CD14-positive monocyte (primary cell): ENCODE measurements at regions not wholly inside any gene's neighbourhood (a gene's known extent, or its start where the extent isn't known, plus 50 kb on each side); places are given as distances from the start of the nearest gene placed in this dataset.

ENCODE experiments used
- DNase-seq, 3 donors: peaks; one replicate each; pipeline ENCODE4 v3.0.0-alpha.2; 2011 to 2022
- H2AFZ ChIP-seq: 2 replicates; pipeline ENCODE4 v1.6.0; 2012; ENCODE audit warnings: mild to moderate bottlenecking, low read depth, low read length, inconsistent platforms; ENCODE audit not compliant: insufficient read depth, poor library complexity, severe bottlenecking
- H3K27ac ChIP-seq, 2 donors: 1 replicate in 1 of 2; 2 replicates in 1 of 2; pipeline ENCODE4 v1.5.1; 2012 to 2013; ENCODE audit warnings: low read length in 2 of 2, control low read depth in 1 of 2, inconsistent platforms in 1 of 2, low read depth in 1 of 2, mild to moderate bottlenecking in 1 of 2
- H3K27me3 ChIP-seq, 2 donors: one replicate each; pipeline versions ENCODE4 v1.6.0 to v1.6.1; 2011 to 2013; ENCODE audit warnings: low read length in 2 of 2; ENCODE audit not compliant: control insufficient read depth in 2 of 2, insufficient read depth in 2 of 2
- H3K36me3 ChIP-seq, 2 donors: replicated peaks in 1 of 2; 1 replicate in 1 of 2; 2 replicates in 1 of 2; pipeline versions ENCODE4 v1.5.1 to v1.6.1; 2012 to 2013; ENCODE audit warnings: low read length in 2 of 2, control low read depth in 1 of 2, inconsistent platforms in 1 of 2, mild to moderate bottlenecking in 1 of 2; ENCODE audit not compliant: insufficient read depth in 2 of 2, control insufficient read depth in 1 of 2
- H3K4me1 ChIP-seq, 2 donors: 1 replicate in 1 of 2; 2 replicates in 1 of 2; pipeline versions ENCODE4 v1.5.1 to v1.6.1; 2012 to 2013; ENCODE audit warnings: low read length in 2 of 2, control low read depth in 1 of 2, inconsistent platforms in 1 of 2, mild to moderate bottlenecking in 1 of 2, moderate library complexity in 1 of 2; ENCODE audit not compliant: insufficient read depth in 2 of 2, control insufficient read depth in 1 of 2
- H3K4me2 ChIP-seq: replicated peaks from 2 replicates; pipeline ENCODE3; 2012; ENCODE audit warnings: low read length, moderate library complexity, mild to moderate bottlenecking; ENCODE audit not compliant: poor library complexity, severe bottlenecking; ENCODE audit errors: extremely low read depth
- H3K4me3 ChIP-seq, 3 experiments: fragments of 200-600 bp in 1 of 3; sonication (generic) in 1 of 3; replicated peaks in 1 of 3; 1 replicate in 2 of 3; 2 replicates in 1 of 3; pipeline ENCODE4 v1.5.1; 2011 to 2013; ENCODE audit warnings: low read length in 3 of 3, mild to moderate bottlenecking in 3 of 3, control low read depth in 2 of 3, low read depth in 2 of 3, inconsistent platforms in 1 of 3, moderate library complexity in 1 of 3
- H3K79me2 ChIP-seq: 2 replicates; pipeline ENCODE4 v1.6.0; 2012; ENCODE audit warnings: mild to moderate bottlenecking, control low read depth, inconsistent platforms, low read length, moderate library complexity; ENCODE audit not compliant: insufficient read depth
- H3K9ac ChIP-seq: 2 replicates; pipeline ENCODE4 v1.6.0; 2017; ENCODE audit warnings: low read length, mild to moderate bottlenecking; ENCODE audit not compliant: insufficient read depth, poor library complexity, severe bottlenecking
- H3K9me3 ChIP-seq, 2 donors: replicated peaks in 1 of 2; 1 replicate in 1 of 2; 2 replicates in 1 of 2; pipeline versions ENCODE4 v1.5.1 to v1.6.1; 2012 to 2013; ENCODE audit warnings: low read length in 2 of 2, control low read depth in 1 of 2; ENCODE audit not compliant: control insufficient read depth in 1 of 2, insufficient read depth in 1 of 2
- H4K20me1 ChIP-seq: 2 replicates; pipeline ENCODE4 v1.6.0; 2012; ENCODE audit warnings: mild to moderate bottlenecking, low read length, control low read depth, moderate library complexity; ENCODE audit not compliant: insufficient read depth
- H3K27ac Mint-ChIP-seq, 7 donors: one replicate each; pipeline ENCODE4 v1.8.0; 2020; ENCODE audit warnings: mild to moderate bottlenecking in 7 of 7, mixed read lengths in 7 of 7, moderate library complexity in 6 of 7, inconsistent platforms in 2 of 7
- H3K27me3 Mint-ChIP-seq, 3 donors: one replicate each; pipeline ENCODE4 v1.8.0; 2021 to 2022; ENCODE audit warnings: low read depth in 3 of 3, mild to moderate bottlenecking in 3 of 3, mixed read lengths in 3 of 3, moderate library complexity in 3 of 3, inconsistent platforms in 1 of 3
- H3K36me3 Mint-ChIP-seq, 2 donors: one replicate each; pipeline ENCODE4 v1.8.0; 2020; ENCODE audit warnings: mixed read lengths in 2 of 2, inconsistent platforms in 1 of 2, mild to moderate bottlenecking in 1 of 2
- H3K4me1 Mint-ChIP-seq: one replicate; pipeline ENCODE4 v1.8.0; 2020; ENCODE audit warnings: mild to moderate bottlenecking, mixed read lengths
- H3K4me3 Mint-ChIP-seq, 2 donors: one replicate each; pipeline ENCODE4 v1.8.0; 2020; ENCODE audit warnings: mild to moderate bottlenecking in 2 of 2, mixed read lengths in 2 of 2, moderate library complexity in 1 of 2
- H3K9me3 Mint-ChIP-seq, 7 donors: one replicate each; pipeline ENCODE4 v1.8.0; 2020 to 2022; ENCODE audit warnings: mixed read lengths in 7 of 7, mild to moderate bottlenecking in 6 of 7, moderate library complexity in 6 of 7, inconsistent platforms in 2 of 7
- CTCF ChIP-seq: fragments of 200-600 bp; IDR thresholded peaks from one replicate; pipeline ENCODE4 v1.8.0; 2022; ENCODE audit warnings: antibody characterized with exemption, mild to moderate bottlenecking
- WGBS: methylation state at CpG from one replicate; pipeline ENCODE4 v1.1.5; 2013; ENCODE audit warnings: missing lambda C conversion rate; ENCODE audit not compliant: insufficient coverage; 5-methylcytosine and 5-hydroxymethylcytosine counted together
- intact Hi-C, 2 donors: fragments of 100-400 bp; cut with micrococcal nuclease; formaldehyde crosslinking; loops; one replicate each; pipeline versions ENCODE4 v1.15.0 to v1.15.1; 2023

DNA sequence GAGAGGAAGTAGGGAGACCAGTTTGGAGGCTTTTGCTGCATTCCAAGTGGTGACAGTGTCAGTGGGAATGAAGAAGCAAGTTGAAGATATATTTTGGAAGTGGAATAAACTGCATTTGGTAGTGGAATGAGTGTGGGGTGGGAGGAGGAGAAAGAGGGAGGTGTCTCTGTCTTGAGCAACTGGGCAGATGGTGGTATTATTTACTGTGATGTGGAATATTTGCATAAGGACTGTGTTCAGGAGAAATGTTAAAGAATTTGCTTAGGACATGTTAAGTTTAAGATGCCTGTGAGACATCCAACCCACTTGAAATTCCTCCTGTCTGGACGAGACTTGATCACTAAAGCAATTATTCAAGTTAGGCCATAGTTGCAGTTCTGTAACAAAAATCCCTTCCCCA lies 448.9 kb upstream of the AMOT start:
- H3K9me3 Mint-ChIP-seq: peaks cover 0 to 7% (median 0%) of the 10 kb centered on the region in 7 donors

GRCh38 chrX:113287761-113288160 lies 447.1 kb upstream of the AMOT start:
- H3K79me2 ChIP-seq: no peaks in the 10 kb centered on the region
- no peak for TF ChIP-seq CTCF
- Mint-ChIP-seq H3K36me3 (no peaks in the 10 kb centered on the region), H3K9me3 (peaks cover 0 to 4% (median 0%) of the 10 kb centered on the region in 7 donors), H3K4me1 (no peaks in the 10 kb centered on the region), H3K27ac (no peak overlapping the region), H3K27me3 (peaks cover 0 to 3% (median 0%) of the 10 kb centered on the region in 3 donors), H3K4me3 (no peak overlapping the region)
- H3K27me3 ChIP-seq: no peaks in the 10 kb centered on the region
- H4K20me1 ChIP-seq: no peaks in the 10 kb centered on the region
- H2AFZ ChIP-seq: no peak overlapping the region
- no peaks in the 10 kb centered on the region for H3K36me3 ChIP-seq
- intact Hi-C loops: no loop called here
- H3K4me3 ChIP-seq: no peak overlapping the region
- no peak overlapping the region for H3K27ac ChIP-seq
- H3K9ac ChIP-seq: no peak overlapping the region
- no peak for DNase-seq
- WGBS: no CpG with 5 or more reads among the region's 4 CpGs
- H3K4me2 ChIP-seq: no peak overlapping the region
- H3K4me1 ChIP-seq: no peaks in the 10 kb centered on the region
- H3K9me3 ChIP-seq: no peaks in the 10 kb centered on the region

More for the DNA sequence above, 448.9 kb upstream of the AMOT start:
- no peaks in the 10 kb centered on the region for H3K79me2 ChIP-seq
- H2AFZ ChIP-seq: no peak overlapping the region
- H3K4me1 ChIP-seq: no peaks in the 10 kb centered on the region
- DNase-seq: no peak
- intact Hi-C loops: no loop called here
- peaks cover 0 to 3% (median 0%) of the 10 kb centered on the region in 3 donors for H3K27me3 Mint-ChIP-seq
- H3K36me3 ChIP-seq: no peaks in the 10 kb centered on the region
- no peaks in the 10 kb centered on the region for H4K20me1 ChIP-seq
- no peaks in the 10 kb centered on the region for H3K36me3 Mint-ChIP-seq
- no peak overlapping the region for H3K4me2 ChIP-seq
- H3K9ac ChIP-seq: no peak overlapping the region
- no peak overlapping the region for H3K27ac ChIP-seq
- H3K27ac Mint-ChIP-seq: no peak overlapping the region
- H3K4me1 Mint-ChIP-seq: no peaks in the 10 kb centered on the region
- no peaks in the 10 kb centered on the region for H3K27me3 ChIP-seq
- H3K4me3 Mint-ChIP-seq: no peak overlapping the region
- H3K9me3 ChIP-seq: no peaks in the 10 kb centered on the region
- no peak for TF ChIP-seq CTCF
- no CpG with 5 or more reads among the region's 1 CpG for WGBS
- no peak overlapping the region for H3K4me3 ChIP-seq
